Epithelial cell of proximal tubule (primary cell): ENCODE measurements at regions not wholly inside any gene's neighbourhood (a gene's known extent, or its start where the extent isn't known, plus 50 kb on each side); places are given as distances from the start of the nearest gene placed in this dataset.

Experiments used
- DNase-seq: peaks from one replicate; pipeline ENCODE4 v3.0.0-alpha.2; 2011; ENCODE audit warnings: low read depth
- H3K4me3 ChIP-seq: 2 replicates; pipeline ENCODE4 v1.5.1; 2011; ENCODE audit warnings: low read depth, mild to moderate bottlenecking, low read length
- TF ChIP-seq, protein P1 (sequence below): conservative IDR thresholded peaks from 2 replicates; pipeline ENCODE4 v1.5.1; 2012; ENCODE audit warnings: low read depth, mild to moderate bottlenecking, low read length

DNA sequence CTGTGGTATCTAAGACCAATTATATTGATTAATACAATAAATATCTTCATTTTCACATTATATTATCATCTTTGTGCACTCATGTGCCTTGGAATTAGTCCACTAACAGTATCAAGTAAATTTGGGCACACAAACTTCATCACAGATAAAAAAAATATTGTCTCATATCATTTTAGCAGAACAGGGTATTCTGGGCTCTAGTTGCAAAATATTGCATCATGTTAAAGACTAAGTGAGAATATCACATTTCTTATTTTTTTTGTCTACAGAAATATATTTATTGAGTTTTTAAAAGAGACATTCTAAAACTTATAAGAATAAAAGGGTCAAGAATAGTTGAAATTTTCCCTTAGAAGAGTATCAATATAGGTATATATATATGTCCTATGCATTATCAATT, 754.1 kb upstream of the MAN1A1 start:
- TF ChIP-seq, protein P1, sequence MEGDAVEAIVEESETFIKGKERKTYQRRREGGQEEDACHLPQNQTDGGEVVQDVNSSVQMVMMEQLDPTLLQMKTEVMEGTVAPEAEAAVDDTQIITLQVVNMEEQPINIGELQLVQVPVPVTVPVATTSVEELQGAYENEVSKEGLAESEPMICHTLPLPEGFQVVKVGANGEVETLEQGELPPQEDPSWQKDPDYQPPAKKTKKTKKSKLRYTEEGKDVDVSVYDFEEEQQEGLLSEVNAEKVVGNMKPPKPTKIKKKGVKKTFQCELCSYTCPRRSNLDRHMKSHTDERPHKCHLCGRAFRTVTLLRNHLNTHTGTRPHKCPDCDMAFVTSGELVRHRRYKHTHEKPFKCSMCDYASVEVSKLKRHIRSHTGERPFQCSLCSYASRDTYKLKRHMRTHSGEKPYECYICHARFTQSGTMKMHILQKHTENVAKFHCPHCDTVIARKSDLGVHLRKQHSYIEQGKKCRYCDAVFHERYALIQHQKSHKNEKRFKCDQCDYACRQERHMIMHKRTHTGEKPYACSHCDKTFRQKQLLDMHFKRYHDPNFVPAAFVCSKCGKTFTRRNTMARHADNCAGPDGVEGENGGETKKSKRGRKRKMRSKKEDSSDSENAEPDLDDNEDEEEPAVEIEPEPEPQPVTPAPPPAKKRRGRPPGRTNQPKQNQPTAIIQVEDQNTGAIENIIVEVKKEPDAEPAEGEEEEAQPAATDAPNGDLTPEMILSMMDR: no peak
- no peak for DNase-seq
- no peak overlapping the region for H3K4me3 ChIP-seq

DNA sequence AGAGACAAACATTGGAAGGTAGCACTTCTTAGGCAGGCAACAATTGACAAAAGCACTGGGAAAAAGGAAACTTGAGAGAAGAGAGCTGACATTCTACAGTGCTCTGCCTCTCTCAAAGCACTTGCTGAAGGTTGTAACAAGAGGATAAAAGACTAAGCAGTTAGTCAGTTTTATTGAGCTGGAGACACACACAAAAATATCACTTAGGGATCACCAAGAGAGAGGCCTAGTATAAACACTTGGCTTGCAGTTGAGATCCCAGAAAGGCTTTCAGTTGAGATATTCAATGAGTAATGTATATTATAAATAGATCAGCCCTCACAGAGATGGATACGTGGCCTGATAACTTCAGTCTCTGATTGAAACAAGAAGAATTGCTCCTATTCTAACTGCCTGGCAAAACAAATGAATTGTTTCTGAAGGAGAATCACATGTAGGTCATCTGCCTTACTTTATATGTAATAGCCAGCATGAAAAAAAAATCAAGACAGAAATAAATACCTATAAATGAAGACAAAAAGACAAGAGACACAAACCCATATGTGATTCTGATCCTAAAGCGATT, 747.2 kb upstream of the MAN1A1 start:
- DNase-seq: no peak
- TF ChIP-seq, protein P1: no peak
- H3K4me3 ChIP-seq: no peak overlapping the region

DNA sequence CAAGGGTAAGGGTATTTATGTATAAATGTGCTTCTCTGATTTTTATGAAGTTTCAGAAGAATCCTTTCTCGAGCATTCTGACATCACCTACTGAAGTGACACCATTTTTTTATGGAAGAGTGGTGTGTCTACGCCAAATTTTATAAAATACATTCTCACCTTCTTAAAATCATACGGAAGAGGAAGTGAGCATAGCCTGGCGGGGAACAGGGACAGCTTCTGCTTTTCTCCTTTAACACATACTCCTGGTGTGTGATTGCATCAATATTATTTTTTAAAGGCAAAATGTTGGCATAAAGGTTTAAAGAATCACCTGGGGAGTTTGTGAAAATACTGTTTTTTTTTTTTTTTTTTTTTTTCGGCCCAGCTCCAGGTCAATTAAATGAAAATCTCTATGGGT, 733.6 kb upstream of the MAN1A1 start:
- TF ChIP-seq, protein P1: no peak
- no peak for DNase-seq
- H3K4me3 ChIP-seq: no peak overlapping the region

DNA sequence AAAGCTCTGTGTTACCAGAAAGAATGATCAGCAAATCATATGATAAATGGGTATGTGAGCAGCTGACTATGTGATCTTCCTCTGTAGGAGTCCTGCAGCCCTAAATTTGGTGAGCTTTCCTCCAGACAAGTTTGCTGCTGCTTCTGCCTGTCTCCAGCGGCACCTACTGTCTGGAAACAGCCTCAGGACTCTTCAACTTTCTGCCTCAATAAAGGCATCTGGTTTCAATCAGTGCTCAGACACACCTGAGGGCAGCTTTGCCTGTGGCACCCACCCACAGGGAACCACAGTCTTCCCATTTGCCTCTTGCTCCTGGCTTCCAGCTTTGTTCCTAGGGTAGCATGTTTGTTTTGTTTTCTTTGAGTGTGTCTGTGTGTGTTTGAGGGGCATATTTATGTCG, 727.9 kb upstream of the MAN1A1 start:
- H3K4me3 ChIP-seq: no peak overlapping the region
- no peak for DNase-seq
- TF ChIP-seq, protein P1: peak; percentile 50

DNA sequence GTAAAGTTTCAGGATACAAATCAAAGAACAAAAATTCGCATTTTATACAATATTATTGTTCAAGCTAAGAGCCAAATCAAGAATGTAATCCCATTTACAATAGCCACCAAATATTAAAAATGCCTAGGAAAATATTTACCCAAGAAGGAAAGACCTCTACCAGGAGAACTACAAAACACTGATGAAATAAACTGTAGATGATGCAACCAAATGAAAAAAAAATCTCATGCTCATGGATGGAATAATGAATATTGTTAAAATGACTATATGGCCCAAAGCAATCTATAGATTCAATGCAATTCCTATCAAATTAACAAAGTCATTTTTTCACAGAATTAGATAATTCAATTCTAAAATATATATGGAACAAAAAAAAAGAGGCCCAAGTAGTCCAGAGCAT, 708.8 kb upstream of the MAN1A1 start:
- TF ChIP-seq, protein P1: no peak
- H3K4me3 ChIP-seq: no peak overlapping the region
- no peak for DNase-seq

DNA sequence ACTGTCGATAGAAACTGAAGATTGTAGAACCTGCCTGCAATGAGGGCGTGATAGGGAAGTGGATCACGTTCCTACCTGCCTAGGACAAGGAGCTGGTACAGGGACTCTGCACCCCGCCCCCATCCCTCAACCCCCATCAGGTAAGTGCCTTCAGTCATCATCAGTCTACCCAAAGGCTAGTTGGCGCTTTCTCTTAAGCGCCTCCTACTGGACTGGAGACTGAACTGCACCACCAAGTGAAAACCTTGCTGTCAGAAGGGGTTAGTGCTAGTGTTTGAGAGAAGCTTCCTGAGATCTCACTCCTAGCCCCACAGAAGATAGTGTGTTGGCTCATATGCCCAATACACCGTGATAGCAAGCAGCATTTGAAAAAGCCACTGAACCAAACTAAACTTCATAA, 706.5 kb upstream of the MAN1A1 start:
- no peak overlapping the region for H3K4me3 ChIP-seq
- no peak for DNase-seq
- TF ChIP-seq, protein P1: peak; percentile 52

DNA sequence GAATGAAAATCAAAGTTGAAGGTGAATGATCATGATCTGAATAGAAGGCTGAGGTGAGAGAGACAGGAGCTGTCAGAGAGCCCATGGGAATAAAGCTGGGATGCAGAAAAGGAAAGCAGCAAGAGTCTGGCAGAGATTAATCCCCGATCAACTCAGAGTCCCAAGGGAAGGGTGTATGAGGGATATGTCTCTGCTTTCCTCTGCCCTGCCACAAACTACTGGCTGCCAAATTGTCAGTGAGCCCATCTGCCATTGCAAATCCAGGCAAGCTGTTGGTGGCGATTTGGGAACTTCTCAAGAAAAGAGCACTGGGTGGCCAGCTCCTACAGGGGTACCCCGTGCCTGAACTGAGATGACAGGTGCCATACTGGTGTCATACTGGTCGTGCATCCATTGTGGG, 705.5 kb upstream of the MAN1A1 start:
- no peak for DNase-seq
- TF ChIP-seq, protein P1: no peak
- no peak overlapping the region for H3K4me3 ChIP-seq
